Natural killer cell treated with Interleukin-12 subunit alpha and Interleukin-12 subunit beta and Interleukin-15 and Interleukin-18, amount 100 ng/mL, for 72 hours (primary cell): ENCODE measurements at regions not wholly inside any gene's neighbourhood (a gene's known extent, or its start where the extent isn't known, plus 50 kb on each side); places are given as distances from the start of the nearest gene placed in this dataset.
"Not testable (repeated sequence)": the region's sequence is repeated elsewhere in the genome, so short reads cannot be mapped to it uniquely, and the experiment has no call there.

ENCODE experiments used
- ATAC-seq, 2 donors: fragments of 150-1000 bp; cut with Tn5 transposase in 1 of 2; sonication (Bioruptor Pico), chemical (Tn5 transposase) in 1 of 2; 2 replicates each; pipeline ENCODE4 v1.10.0; 2021
- DNase-seq: peaks from one replicate; pipeline ENCODE4 v3.0.0; 2022; ENCODE audit warnings: low spot score
- H3K27ac Mint-ChIP-seq, 2 donors: 1 replicate in 1 of 2; 2 replicates in 1 of 2; pipeline ENCODE4 v1.8.0; 2022; ENCODE audit warnings: mixed read lengths in 2 of 2, mild to moderate bottlenecking in 1 of 2, moderate library complexity in 1 of 2
- H3K27me3 Mint-ChIP-seq, 2 donors: 1 replicate in 1 of 2; 2 replicates in 1 of 2; pipeline ENCODE4 v1.8.0; 2022; ENCODE audit warnings: mixed read lengths in 2 of 2
- H3K36me3 Mint-ChIP-seq: one replicate; pipeline ENCODE4 v1.8.0; 2022; ENCODE audit warnings: mixed read lengths
- H3K4me1 Mint-ChIP-seq, 2 donors: 1 replicate in 1 of 2; 2 replicates in 1 of 2; pipeline ENCODE4 v1.8.0; 2022; ENCODE audit warnings: low read depth in 2 of 2, mixed read lengths in 2 of 2, mild to moderate bottlenecking in 1 of 2
- H3K4me3 Mint-ChIP-seq: one replicate; pipeline ENCODE4 v1.8.0; 2022; ENCODE audit warnings: mixed read lengths
- H3K9me3 Mint-ChIP-seq: 2 replicates; pipeline ENCODE4 v1.8.0; 2022; ENCODE audit warnings: mixed read lengths

- Mint-ChIP-seq H3K36me3 (no peaks in the 10 kb centered on the region), H3K27me3 (peaks cover 11 to 27% of the 10 kb centered on the region in 2 donors), H3K27ac (no peak overlapping the region), H3K4me1 (no peaks in the 10 kb centered on the region), H3K9me3 (no peaks in the 10 kb centered on the region), H3K4me3 (no peak overlapping the region)
- ATAC-seq (no peak), DNase-seq (peak; percentile 39)
These were observed 189.4 kb downstream of the MATN1 start for GRCh38 chr1:30533796-30534550.

DNA sequence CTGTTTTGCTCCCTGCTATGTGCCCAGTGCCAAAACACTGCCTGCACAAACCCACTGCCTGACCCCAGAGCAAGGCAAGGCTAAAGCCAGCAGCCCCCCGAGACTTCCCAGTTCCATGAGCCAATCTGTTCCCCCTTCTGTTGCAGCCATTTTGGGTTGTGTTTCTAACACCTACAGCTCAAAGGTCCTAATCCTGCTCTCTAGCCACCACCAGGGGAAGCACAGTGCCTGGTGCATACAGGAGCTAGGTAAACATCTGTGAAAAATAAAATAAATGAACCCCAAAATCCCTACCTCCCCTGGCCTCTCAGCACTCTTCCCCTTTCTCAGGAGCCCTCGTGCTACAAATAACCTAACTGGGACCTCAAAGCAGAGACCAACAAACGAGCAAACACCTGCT lies 190.2 kb downstream of the MATN1 start:
- H3K9me3 Mint-ChIP-seq: no peaks in the 10 kb centered on the region
- H3K27me3 Mint-ChIP-seq: peaks cover 14 to 30% of the 10 kb centered on the region in 2 donors
- DNase-seq: no peak
- H3K4me3 Mint-ChIP-seq: no peak overlapping the region
- H3K27ac Mint-ChIP-seq: no peak overlapping the region
- no peak for ATAC-seq
- H3K36me3 Mint-ChIP-seq: no peaks in the 10 kb centered on the region
- H3K4me1 Mint-ChIP-seq: no peaks in the 10 kb centered on the region

DNA sequence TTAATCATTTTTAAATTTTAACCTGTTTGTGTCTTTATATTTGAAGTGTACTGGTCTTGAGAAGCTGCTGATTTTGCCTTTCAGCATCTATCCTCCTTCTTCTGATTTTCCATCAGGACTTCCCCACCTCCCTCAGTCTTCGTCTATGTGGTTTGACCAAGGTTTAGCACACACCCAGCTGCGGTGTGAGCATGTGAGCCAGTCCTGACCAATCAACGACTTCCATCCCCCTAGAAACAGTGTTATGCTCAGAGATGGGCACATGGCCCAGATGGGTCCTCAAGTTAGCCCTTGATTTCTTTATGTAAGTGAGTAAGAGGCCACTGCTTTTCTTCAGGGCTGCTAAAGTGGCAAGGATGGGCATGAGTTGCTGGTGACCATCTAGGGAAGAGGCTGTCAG lies 190.8 kb downstream of the MATN1 start:
- no peak for ATAC-seq
- Mint-ChIP-seq H3K27me3 (peaks cover 14 to 30% of the 10 kb centered on the region in 2 donors), H3K4me3 (no peak overlapping the region), H3K27ac (no peak overlapping the region), H3K9me3 (no peaks in the 10 kb centered on the region), H3K36me3 (no peaks in the 10 kb centered on the region), H3K4me1 (no peaks in the 10 kb centered on the region)
- peak; percentile 0 for DNase-seq

GRCh38 chr1:30527511-30528140 lies 195.8 kb downstream of the MATN1 start:
- no peak for ATAC-seq
- Mint-ChIP-seq H3K4me3 (no peak overlapping the region), H3K36me3 (no peaks in the 10 kb centered on the region), H3K27ac (no peak overlapping the region), H3K9me3 (no peaks in the 10 kb centered on the region), H3K4me1 (no peaks in the 10 kb centered on the region), H3K27me3 (peaks cover 19 to 21% of the 10 kb centered on the region in 2 donors)
- peak; percentile 12 for DNase-seq

DNA sequence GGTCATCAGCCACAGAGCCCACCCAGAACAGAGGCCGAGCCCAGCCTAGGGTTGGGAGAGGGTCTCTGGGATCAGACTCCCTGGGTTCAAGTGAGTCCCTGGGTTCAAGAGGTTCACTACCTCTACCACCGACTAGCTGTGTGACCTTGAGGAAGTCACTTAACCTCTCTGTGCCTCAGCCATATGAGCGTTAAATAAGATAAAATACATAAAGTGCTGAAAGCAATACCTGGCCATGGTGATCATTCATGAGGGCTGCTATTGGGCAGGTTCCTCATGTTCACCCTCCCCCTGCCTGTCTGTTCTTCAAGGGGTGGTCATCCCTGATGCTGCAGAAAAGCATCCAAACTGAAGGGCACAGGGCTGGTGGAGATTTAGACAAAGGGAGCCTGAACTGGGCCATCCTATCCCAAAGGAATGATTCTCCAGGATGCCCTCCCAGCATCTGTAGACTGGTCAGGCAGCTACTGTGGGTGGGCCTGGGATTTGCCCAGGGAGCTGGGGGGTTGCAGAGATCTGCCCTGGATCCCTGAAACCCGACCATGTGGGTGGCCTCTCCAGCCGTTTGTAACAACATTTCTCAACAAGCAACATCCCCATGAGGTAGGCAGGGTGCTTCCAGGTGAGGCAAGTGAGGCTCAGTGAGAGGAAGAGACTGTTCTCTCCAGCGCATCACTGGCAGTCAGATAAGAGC lies 196.6 kb downstream of the MATN1 start:
- ATAC-seq (no peak), DNase-seq (peak; percentile 45)
- H3K9me3 Mint-ChIP-seq: no peaks in the 10 kb centered on the region
- no peaks in the 10 kb centered on the region for H3K4me1 Mint-ChIP-seq
- H3K27ac Mint-ChIP-seq: no peak overlapping the region
- H3K36me3 Mint-ChIP-seq: no peaks in the 10 kb centered on the region
- H3K27me3 Mint-ChIP-seq: peaks cover 21 to 25% of the 10 kb centered on the region in 2 donors
- H3K4me3 Mint-ChIP-seq: no peak overlapping the region

DNA sequence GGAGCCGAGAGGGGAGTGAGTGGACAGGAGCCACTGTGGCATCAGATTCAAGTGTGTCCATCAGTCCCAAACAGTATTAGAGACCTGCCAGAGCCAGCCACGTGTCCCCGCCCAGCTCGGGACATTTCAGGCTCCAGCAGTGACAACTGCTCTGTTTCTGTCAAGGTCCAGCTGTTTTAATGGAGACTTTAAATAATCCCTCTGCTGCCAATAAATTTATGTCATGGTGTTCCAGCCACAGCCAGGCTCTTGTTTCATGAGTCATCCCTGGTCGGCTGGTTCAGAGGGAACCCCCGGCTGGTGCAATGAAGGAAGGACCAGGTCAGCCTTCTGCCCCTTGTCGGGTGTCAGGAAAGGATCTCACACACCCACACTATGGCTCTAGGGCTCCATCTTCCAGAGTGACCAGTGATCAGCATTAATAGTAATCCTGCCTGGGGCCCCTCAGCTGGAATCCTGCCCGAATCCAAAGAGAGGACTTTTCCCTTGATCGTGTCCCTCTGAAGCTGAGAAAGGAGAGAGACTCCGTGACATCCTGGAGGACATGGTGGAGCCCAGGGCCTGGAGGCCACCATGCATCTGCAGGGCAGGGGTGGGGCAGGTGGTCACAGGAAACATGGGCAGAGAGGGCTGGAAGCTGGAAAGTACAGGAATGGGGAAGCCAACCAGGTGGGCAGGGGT lies 197.3 kb downstream of the MATN1 start:
- peaks cover 24 to 31% of the 10 kb centered on the region in 2 donors for H3K27me3 Mint-ChIP-seq
- no peaks in the 10 kb centered on the region for H3K36me3 Mint-ChIP-seq
- ATAC-seq: no peak
- DNase-seq: peak; percentile 59
- H3K4me1 Mint-ChIP-seq: no peaks in the 10 kb centered on the region
- no peak overlapping the region for H3K27ac Mint-ChIP-seq
- no peaks in the 10 kb centered on the region for H3K9me3 Mint-ChIP-seq
- no peak overlapping the region for H3K4me3 Mint-ChIP-seq

DNA sequence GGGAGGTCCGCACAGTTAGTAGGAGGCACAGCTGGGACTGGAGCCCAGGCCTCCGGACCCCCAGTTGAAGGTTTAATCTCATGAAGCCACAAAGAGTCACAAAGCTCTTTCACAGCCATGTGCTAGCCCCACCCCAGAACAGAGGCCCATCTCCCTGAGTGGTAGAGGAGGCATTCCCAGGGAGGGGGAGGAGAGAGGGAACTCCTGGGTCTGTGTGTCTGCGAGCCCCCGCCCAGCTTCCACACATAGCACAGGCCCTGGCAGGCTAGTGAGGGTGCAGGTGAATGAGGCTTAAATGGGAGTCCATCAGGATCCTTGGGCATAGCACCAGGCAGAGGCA lies 197.8 kb downstream of the MATN1 start:
- no peak overlapping the region for H3K27ac Mint-ChIP-seq
- no peaks in the 10 kb centered on the region for H3K4me1 Mint-ChIP-seq
- H3K36me3 Mint-ChIP-seq: no peaks in the 10 kb centered on the region
- H3K27me3 Mint-ChIP-seq: peaks cover 24 to 32% of the 10 kb centered on the region in 2 donors
- H3K4me3 Mint-ChIP-seq: no peak overlapping the region
- no peaks in the 10 kb centered on the region for H3K9me3 Mint-ChIP-seq
- no peak for ATAC-seq
- peak; percentile 39 for DNase-seq

- no peak overlapping the region for H3K4me3 Mint-ChIP-seq
- ATAC-seq: no peak
- H3K4me1 Mint-ChIP-seq: no peaks in the 10 kb centered on the region
- no peaks in the 10 kb centered on the region for H3K36me3 Mint-ChIP-seq
- H3K27me3 Mint-ChIP-seq: peaks cover 24 to 34% of the 10 kb centered on the region in 2 donors
- no peaks in the 10 kb centered on the region for H3K9me3 Mint-ChIP-seq
- peak; percentile 10 for DNase-seq
- no peak overlapping the region for H3K27ac Mint-ChIP-seq
These were observed 198.4 kb downstream of the MATN1 start for GRCh38 chr1:30524840-30525617.

GRCh38 chr1:30524025-30524555 lies 199.3 kb downstream of the MATN1 start:
- not testable (repeated sequence) for ATAC-seq, H3K9me3 Mint-ChIP-seq, H3K36me3 Mint-ChIP-seq, H3K4me1 Mint-ChIP-seq, H3K4me3 Mint-ChIP-seq, H3K27ac Mint-ChIP-seq
- DNase-seq: peak; percentile 29
- H3K27me3 Mint-ChIP-seq: peaks cover 23 to 31% of the 10 kb centered on the region in 2 donors

DNA sequence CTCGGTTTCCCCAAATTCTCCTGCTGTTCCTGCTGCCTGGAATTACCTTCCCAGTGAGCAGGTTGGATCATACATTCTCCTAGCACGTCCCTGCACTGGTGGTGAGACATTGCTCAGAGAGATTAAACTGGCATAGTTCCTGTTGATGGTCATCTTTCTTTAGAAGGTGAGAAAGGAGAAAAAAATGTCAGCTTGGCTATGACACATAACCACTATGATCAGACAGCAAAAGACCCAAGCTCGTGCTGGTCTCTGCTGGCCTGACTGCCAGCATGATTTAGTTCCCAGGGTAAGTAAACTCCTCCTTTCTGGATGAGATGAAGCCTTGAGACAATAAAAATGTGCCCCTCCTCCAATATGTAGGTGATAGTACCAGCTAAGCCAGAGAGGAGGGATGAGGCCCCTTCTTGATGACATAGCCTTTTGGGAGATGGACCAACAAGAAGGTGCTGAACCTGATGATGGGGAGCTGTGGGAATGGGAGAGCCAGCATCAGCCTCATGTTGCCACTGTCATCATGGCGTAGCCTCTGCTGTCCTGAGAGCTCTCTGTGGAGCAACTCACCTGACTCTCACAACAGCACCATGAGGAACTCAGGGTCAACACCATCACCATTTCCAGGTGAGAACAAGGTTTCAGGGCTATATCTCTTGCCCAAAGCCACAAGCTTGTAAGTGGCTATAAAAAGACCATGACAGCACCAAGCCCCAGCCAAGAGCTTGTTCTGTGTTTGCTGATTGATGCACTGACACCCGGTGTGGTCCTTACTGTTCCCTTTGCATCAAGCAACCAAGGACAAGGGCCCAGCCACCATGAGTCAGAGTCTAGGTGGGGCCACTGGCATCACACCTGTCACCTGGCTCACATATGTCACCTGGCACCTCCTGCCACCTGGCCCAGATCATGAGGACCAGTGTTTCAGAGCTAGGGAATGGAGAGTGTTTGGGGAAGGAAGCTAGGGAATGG lies 200.0 kb downstream of the MATN1 start:
- DNase-seq (peak; percentile 35), ATAC-seq (no peak)
- H3K9me3 Mint-ChIP-seq: no peaks in the 10 kb centered on the region
- H3K27me3 Mint-ChIP-seq: peaks cover 19 to 27% of the 10 kb centered on the region in 2 donors
- H3K4me3 Mint-ChIP-seq: no peak overlapping the region
- H3K27ac Mint-ChIP-seq: no peak overlapping the region
- H3K36me3 Mint-ChIP-seq: no peaks in the 10 kb centered on the region
- H3K4me1 Mint-ChIP-seq: no peaks in the 10 kb centered on the region

DNA sequence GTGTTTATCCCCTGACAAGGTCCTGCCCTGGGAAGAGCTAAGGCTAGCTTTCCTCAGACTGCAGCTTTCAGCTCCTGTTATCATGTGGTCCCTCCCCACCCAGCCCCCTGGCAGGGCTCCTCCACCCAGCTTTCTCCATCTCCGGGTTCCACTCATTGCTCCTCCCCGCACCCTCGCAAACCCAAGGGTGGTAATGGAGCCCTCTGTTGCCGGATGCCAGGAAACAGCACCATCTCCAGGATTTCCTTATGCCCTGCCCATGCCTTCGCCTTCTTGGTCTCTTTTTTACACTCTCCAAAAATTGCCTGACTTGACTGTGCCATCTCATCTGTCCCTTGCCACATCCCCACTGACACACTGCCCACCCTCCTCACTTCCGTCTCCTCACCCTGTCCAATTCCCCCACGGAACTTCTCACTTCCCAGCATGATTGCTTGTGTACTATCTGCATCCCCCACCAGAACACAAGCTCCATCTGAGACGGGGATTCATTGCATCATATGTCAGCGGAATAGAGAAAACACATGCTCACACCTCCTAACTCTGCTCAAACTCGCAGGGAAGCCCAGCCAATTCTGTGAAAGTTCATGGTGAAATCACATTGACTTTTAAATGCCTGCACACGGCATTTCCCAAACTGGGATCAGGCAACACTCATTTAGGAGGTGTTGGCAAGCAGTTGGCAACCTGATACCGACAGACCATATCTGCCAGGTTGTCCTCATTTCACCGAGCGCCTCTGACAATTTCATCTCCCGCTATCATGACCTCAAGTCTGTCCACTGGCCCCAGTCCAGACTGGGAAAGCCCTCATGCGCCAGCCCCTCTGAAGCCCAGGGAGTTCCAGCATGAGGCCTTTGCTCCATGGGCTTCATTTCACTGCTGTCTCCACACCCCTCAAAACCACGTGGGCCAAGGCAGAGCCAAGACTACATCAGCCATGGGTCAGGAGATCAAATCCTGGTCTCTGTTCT lies 201.1 kb downstream of the MATN1 start:
- H3K4me1 Mint-ChIP-seq: no peaks in the 10 kb centered on the region
- no peak overlapping the region for H3K4me3 Mint-ChIP-seq
- ATAC-seq (no peak), DNase-seq (peak; percentile 12)
- peaks cover 19 to 27% of the 10 kb centered on the region in 2 donors for H3K27me3 Mint-ChIP-seq
- no peaks in the 10 kb centered on the region for H3K9me3 Mint-ChIP-seq
- no peak overlapping the region for H3K27ac Mint-ChIP-seq
- no peaks in the 10 kb centered on the region for H3K36me3 Mint-ChIP-seq
